ENCODE measurements at regions not wholly inside any gene's neighbourhood (a gene's known extent, or its start where the extent isn't known, plus 50 kb on each side); places are given as distances from the start of the nearest gene placed in this dataset.

DNA sequence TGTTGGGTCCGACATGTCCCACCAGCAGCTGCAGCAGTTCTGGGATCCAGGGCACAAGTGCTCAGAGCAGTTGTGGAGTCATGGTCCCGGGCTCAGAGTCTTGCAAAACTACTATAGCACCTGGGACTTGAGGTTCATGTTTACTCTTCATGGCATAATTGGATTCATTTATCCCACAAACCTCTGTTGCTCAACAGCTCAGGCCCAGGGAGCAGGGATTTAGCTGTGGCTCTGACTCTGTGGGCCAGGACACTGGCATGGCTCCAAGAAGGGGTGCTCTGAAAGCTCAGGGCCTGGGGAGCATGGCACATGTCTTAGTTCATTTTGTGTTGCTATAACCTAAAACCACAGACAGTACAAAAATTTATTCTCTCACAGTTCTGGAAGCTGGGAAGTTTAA is 626.7 kb upstream of the ADGRL2 start:
- TF ChIP-seq, protein P1, sequence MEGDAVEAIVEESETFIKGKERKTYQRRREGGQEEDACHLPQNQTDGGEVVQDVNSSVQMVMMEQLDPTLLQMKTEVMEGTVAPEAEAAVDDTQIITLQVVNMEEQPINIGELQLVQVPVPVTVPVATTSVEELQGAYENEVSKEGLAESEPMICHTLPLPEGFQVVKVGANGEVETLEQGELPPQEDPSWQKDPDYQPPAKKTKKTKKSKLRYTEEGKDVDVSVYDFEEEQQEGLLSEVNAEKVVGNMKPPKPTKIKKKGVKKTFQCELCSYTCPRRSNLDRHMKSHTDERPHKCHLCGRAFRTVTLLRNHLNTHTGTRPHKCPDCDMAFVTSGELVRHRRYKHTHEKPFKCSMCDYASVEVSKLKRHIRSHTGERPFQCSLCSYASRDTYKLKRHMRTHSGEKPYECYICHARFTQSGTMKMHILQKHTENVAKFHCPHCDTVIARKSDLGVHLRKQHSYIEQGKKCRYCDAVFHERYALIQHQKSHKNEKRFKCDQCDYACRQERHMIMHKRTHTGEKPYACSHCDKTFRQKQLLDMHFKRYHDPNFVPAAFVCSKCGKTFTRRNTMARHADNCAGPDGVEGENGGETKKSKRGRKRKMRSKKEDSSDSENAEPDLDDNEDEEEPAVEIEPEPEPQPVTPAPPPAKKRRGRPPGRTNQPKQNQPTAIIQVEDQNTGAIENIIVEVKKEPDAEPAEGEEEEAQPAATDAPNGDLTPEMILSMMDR (IDR thresholded peaks at IDR 0.05) = no peak
- no peak for TF ChIP-seq ZFX (IDR thresholded peaks at IDR 0.05; ENCODE audit: borderline replicate concordance)
